WTC11 (cell line): ENCODE measurements at regions not wholly inside any gene's neighbourhood (a gene's known extent, or its start where the extent isn't known, plus 50 kb on each side); places are given as distances from the start of the nearest gene placed in this dataset.

Experiments used
- ATAC-seq: fragments of 200-7000 bp; cut with Tn5 transposase; 2 replicates; pipeline ENCODE4 v1.10.0; 2021; ENCODE audit warnings: mild to moderate bottlenecking, moderate library complexity
- CTCF ChIA-PET: fragments of 300-600 bp; sonication (Branson Sonifier 250); formaldehyde crosslinking; loops from one replicate; lab custom pipeline; 2021; ENCODE audit warnings: antibody characterized with exemption; lab: Charles Lee
- POLR2A ChIA-PET: fragments of 350-600 bp; sonication (Branson Sonifier 250); formaldehyde crosslinking; loops from one replicate; lab custom pipeline; 2021; ENCODE audit warnings: antibody characterized with exemption; lab: Charles Lee
- DNase-seq: peaks from one replicate; pipeline ENCODE4 v3.0.0; 2021; ENCODE audit warnings: low spot score
- H3K27ac Mint-ChIP-seq: 2 replicates; pipeline ENCODE4 v1.8.0; 2021; ENCODE audit warnings: mixed read lengths
- H3K27me3 Mint-ChIP-seq: 2 replicates; pipeline ENCODE4 v1.8.0; 2021; ENCODE audit warnings: low read depth, mild to moderate bottlenecking, moderate library complexity, mixed read lengths
- H3K36me3 Mint-ChIP-seq: 2 replicates; pipeline ENCODE4 v1.8.0; 2021; ENCODE audit warnings: mixed read lengths
- H3K4me1 Mint-ChIP-seq: 2 replicates; pipeline ENCODE4 v1.8.0; 2022; ENCODE audit warnings: mixed read lengths
- H3K4me3 Mint-ChIP-seq: 2 replicates; pipeline ENCODE4 v1.8.0; 2021; ENCODE audit warnings: mild to moderate bottlenecking, moderate library complexity, mixed read lengths
- H3K9me3 Mint-ChIP-seq: 2 replicates; pipeline ENCODE4 v1.8.0; 2021; ENCODE audit warnings: mixed read lengths
- ESRRA ChIP-seq: sonication (generic); formaldehyde crosslinking; IDR thresholded peaks from 2 replicates; pipeline ENCODE4 v1.8.1; 2022; ENCODE audit warnings: mild to moderate bottlenecking, missing genetic modification reagents, borderline replicate concordance
- FOXK1 ChIP-seq: sonication (generic); formaldehyde crosslinking; IDR thresholded peaks from 2 replicates; pipeline ENCODE4 v1.8.0; 2022; ENCODE audit warnings: mild to moderate bottlenecking, moderate library complexity, missing genetic modification reagents
- FOXP1 ChIP-seq: sonication (generic); formaldehyde crosslinking; IDR thresholded peaks from 2 replicates; pipeline ENCODE4 v1.8.0; 2022; ENCODE audit warnings: missing genetic modification reagents, mild to moderate bottlenecking, moderate library complexity, borderline replicate concordance
- GABPB1 ChIP-seq: sonication (generic); formaldehyde crosslinking; IDR thresholded peaks from 2 replicates; pipeline ENCODE4 v1.8.1; 2023; ENCODE audit warnings: mild to moderate bottlenecking, missing genetic modification reagents
- HMGA2 ChIP-seq: fragments of 250-450 bp; sonication (Bioruptor Pico); IDR thresholded peaks from 2 replicates; pipeline ENCODE4 v1.4.0; 2021; ENCODE audit warnings: mild to moderate bottlenecking, moderate library complexity
- IRF2 ChIP-seq: sonication (generic); formaldehyde crosslinking; IDR thresholded peaks from 2 replicates; pipeline ENCODE4 v1.8.0; 2022; ENCODE audit warnings: low read depth, missing genetic modification reagents, borderline replicate concordance
- NR3C1 ChIP-seq: sonication (generic); formaldehyde crosslinking; conservative IDR thresholded peaks from 2 replicates; pipeline ENCODE4 v1.8.1; 2023; ENCODE audit warnings: low read depth, mild to moderate bottlenecking, missing genetic modification reagents
- PRRX2 ChIP-seq: fragments of 250-450 bp; sonication (Bioruptor Pico); IDR thresholded peaks from 2 replicates; pipeline ENCODE4 v1.8.0; 2021; ENCODE audit warnings: mild to moderate bottlenecking
- SOX15 ChIP-seq: fragments of 250-450 bp; sonication (Bioruptor Pico); IDR thresholded peaks from 2 replicates; pipeline ENCODE4 v1.9.0; 2021; ENCODE audit warnings: mild to moderate bottlenecking
- TP53 ChIP-seq: sonication (generic); formaldehyde crosslinking; IDR thresholded peaks from 2 replicates; pipeline ENCODE4 v1.8.1; 2023; ENCODE audit warnings: mild to moderate bottlenecking, missing genetic modification reagents
- ZNF138 ChIP-seq: sonication (generic); formaldehyde crosslinking; conservative IDR thresholded peaks from 2 replicates; pipeline ENCODE4 v1.8.1; 2022; ENCODE audit warnings: mild to moderate bottlenecking, moderate library complexity, missing genetic modification reagents
- ZNF232 ChIP-seq: sonication (generic); formaldehyde crosslinking; IDR thresholded peaks from 2 replicates; pipeline ENCODE4 v1.8.0; 2022; ENCODE audit warnings: mild to moderate bottlenecking, missing genetic modification reagents
- ZNF416 ChIP-seq: fragments of 250-450 bp; sonication (Bioruptor Pico); IDR thresholded peaks from 2 replicates; pipeline ENCODE4 v1.9.0; 2021; ENCODE audit warnings: mild to moderate bottlenecking, inconsistent platforms
- ZNF671 ChIP-seq: fragments of 250-450 bp; sonication (Bioruptor Pico); IDR thresholded peaks from 2 replicates; pipeline ENCODE4 v1.8.0; 2021; ENCODE audit warnings: mild to moderate bottlenecking
- TF ChIP-seq, protein P1 (sequence below): sonication (generic); formaldehyde crosslinking; IDR thresholded peaks from 2 replicates; pipeline ENCODE4 v1.8.1; 2022; ENCODE audit warnings: low read depth, missing genetic modification reagents, borderline replicate concordance
- TF ChIP-seq, protein P2 (sequence below): sonication (generic); formaldehyde crosslinking; IDR thresholded peaks from 2 replicates; pipeline ENCODE4 v1.8.0; 2022; ENCODE audit warnings: mild to moderate bottlenecking, missing genetic modification reagents
- TF ChIP-seq, protein P3 (sequence below): sonication (generic); formaldehyde crosslinking; IDR thresholded peaks from 2 replicates; pipeline ENCODE4 v1.8.1; 2022; ENCODE audit warnings: missing genetic modification reagents, borderline replicate concordance
- TF ChIP-seq, protein P4 (sequence below): sonication (generic); formaldehyde crosslinking; IDR thresholded peaks from 2 replicates; pipeline ENCODE4 v1.8.1; 2023; ENCODE audit warnings: mild to moderate bottlenecking, missing genetic modification reagents
- TF ChIP-seq, protein P5 (sequence below): sonication (generic); formaldehyde crosslinking; IDR thresholded peaks from 2 replicates; pipeline ENCODE4 v1.8.0; 2023; ENCODE audit warnings: mild to moderate bottlenecking, missing genetic modification reagents
- TF ChIP-seq, protein P6 (sequence below): sonication (generic); formaldehyde crosslinking; IDR thresholded peaks from 2 replicates; pipeline ENCODE4 v1.8.1; 2023; ENCODE audit warnings: mild to moderate bottlenecking, missing genetic modification reagents, borderline replicate concordance
- TF ChIP-seq, protein P7 (sequence below): sonication (generic); formaldehyde crosslinking; IDR thresholded peaks from 2 replicates; pipeline ENCODE4 v1.8.1; 2023; ENCODE audit warnings: mild to moderate bottlenecking, missing genetic modification reagents, moderate library complexity
- TF ChIP-seq, protein P8 (sequence below): fragments of 250-450 bp; sonication (Bioruptor Pico); conservative IDR thresholded peaks from 2 replicates; pipeline ENCODE4 v1.9.0; 2021; ENCODE audit warnings: mild to moderate bottlenecking

DNA sequence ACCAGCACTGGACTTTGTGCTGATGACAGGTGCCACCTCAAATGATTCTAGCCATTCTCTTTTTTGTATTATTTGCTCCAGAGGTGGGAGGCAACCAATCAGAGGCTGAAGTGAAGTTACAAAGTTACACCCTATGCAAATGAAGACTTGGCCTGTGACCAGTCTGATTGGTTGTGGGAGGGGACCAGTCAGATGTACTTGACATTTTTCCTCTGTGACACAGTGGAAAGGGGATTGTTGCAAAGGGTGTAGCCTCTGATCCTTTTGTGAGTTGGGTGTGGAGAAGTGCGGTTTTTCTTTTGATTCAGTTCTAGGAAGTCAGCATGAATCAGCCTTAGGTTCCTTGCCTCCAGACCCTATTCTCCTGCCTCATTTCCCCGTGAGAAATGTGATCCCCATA, 244.0 kb downstream of the ARL6IP6 start (continued):
- no peak for TF ChIP-seq NR3C1 (CRISPR knock-in tag)
- TF ChIP-seq, protein P1, sequence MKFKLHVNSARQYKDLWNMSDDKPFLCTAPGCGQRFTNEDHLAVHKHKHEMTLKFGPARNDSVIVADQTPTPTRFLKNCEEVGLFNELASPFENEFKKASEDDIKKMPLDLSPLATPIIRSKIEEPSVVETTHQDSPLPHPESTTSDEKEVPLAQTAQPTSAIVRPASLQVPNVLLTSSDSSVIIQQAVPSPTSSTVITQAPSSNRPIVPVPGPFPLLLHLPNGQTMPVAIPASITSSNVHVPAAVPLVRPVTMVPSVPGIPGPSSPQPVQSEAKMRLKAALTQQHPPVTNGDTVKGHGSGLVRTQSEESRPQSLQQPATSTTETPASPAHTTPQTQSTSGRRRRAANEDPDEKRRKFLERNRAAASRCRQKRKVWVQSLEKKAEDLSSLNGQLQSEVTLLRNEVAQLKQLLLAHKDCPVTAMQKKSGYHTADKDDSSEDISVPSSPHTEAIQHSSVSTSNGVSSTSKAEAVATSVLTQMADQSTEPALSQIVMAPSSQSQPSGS (CRISPR knock-in tag) = no peak
- TF ChIP-seq TP53 (CRISPR knock-in tag) = no peak
- no peak for TF ChIP-seq ZNF416
- TF ChIP-seq, all 79 proteins: peak for 0

DNA sequence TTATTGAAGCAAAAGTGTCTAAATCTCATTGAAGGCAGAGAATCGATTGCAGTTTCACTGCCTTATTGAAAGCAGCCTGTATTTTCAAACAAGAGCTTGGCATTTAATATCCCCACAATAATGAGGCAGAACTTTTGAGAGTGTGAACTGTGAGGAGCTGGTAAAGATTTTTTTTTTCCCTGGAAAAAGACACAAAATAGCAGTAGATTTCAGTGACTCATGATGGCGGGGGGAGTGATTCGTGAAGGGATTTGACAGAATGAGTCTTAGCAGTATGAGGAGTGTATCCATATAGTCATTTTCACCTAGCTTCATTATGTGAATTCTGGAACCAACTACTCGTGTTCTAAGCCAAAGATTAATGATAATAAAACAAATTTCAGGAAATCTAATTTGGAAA, 242.9 kb downstream of the ARL6IP6 start:
- no peak overlapping the region for H3K27ac Mint-ChIP-seq
- H3K4me3 Mint-ChIP-seq = no peak overlapping the region
- H3K9me3 Mint-ChIP-seq = peaks cover 9% of the 10 kb centered on the region
- no peaks in the 10 kb centered on the region for H3K4me1 Mint-ChIP-seq
- no peak for TF ChIP-seq HMGA2
- TF ChIP-seq TP53 (CRISPR knock-in tag) = no peak
- TF ChIP-seq, protein P2, sequence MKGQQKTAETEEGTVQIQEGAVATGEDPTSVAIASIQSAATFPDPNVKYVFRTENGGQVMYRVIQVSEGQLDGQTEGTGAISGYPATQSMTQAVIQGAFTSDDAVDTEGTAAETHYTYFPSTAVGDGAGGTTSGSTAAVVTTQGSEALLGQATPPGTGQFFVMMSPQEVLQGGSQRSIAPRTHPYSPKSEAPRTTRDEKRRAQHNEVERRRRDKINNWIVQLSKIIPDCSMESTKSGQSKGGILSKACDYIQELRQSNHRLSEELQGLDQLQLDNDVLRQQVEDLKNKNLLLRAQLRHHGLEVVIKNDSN (CRISPR knock-in tag) = no peak
- TF ChIP-seq SOX15 (CRISPR knock-in tag) = no peak
- no peak for TF ChIP-seq GABPB1 (CRISPR knock-in tag)
- TF ChIP-seq ZNF232 (CRISPR knock-in tag) = no peak
- TF ChIP-seq, protein P3, sequence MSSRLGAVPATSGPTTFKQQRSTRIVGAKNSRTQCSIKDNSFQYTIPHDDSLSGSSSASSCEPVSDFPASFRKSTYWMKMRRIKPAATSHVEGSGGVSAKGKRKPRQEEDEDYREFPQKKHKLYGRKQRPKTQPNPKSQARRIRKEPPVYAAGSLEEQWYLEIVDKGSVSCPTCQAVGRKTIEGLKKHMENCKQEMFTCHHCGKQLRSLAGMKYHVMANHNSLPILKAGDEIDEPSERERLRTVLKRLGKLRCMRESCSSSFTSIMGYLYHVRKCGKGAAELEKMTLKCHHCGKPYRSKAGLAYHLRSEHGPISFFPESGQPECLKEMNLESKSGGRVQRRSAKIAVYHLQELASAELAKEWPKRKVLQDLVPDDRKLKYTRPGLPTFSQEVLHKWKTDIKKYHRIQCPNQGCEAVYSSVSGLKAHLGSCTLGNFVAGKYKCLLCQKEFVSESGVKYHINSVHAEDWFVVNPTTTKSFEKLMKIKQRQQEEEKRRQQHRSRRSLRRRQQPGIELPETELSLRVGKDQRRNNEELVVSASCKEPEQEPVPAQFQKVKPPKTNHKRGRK (CRISPR knock-in tag) = no peak
- TF ChIP-seq, protein P4, sequence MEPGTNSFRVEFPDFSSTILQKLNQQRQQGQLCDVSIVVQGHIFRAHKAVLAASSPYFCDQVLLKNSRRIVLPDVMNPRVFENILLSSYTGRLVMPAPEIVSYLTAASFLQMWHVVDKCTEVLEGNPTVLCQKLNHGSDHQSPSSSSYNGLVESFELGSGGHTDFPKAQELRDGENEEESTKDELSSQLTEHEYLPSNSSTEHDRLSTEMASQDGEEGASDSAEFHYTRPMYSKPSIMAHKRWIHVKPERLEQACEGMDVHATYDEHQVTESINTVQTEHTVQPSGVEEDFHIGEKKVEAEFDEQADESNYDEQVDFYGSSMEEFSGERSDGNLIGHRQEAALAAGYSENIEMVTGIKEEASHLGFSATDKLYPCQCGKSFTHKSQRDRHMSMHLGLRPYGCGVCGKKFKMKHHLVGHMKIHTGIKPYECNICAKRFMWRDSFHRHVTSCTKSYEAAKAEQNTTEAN (CRISPR knock-in tag) = no peak
- no peak for TF ChIP-seq IRF2 (CRISPR knock-in tag)
- no peak for TF ChIP-seq ZNF671 (CRISPR knock-in tag)
- no peak for TF ChIP-seq ZNF138 (CRISPR knock-in tag)
- TF ChIP-seq PRRX2 = no peak
- TF ChIP-seq, protein P5, sequence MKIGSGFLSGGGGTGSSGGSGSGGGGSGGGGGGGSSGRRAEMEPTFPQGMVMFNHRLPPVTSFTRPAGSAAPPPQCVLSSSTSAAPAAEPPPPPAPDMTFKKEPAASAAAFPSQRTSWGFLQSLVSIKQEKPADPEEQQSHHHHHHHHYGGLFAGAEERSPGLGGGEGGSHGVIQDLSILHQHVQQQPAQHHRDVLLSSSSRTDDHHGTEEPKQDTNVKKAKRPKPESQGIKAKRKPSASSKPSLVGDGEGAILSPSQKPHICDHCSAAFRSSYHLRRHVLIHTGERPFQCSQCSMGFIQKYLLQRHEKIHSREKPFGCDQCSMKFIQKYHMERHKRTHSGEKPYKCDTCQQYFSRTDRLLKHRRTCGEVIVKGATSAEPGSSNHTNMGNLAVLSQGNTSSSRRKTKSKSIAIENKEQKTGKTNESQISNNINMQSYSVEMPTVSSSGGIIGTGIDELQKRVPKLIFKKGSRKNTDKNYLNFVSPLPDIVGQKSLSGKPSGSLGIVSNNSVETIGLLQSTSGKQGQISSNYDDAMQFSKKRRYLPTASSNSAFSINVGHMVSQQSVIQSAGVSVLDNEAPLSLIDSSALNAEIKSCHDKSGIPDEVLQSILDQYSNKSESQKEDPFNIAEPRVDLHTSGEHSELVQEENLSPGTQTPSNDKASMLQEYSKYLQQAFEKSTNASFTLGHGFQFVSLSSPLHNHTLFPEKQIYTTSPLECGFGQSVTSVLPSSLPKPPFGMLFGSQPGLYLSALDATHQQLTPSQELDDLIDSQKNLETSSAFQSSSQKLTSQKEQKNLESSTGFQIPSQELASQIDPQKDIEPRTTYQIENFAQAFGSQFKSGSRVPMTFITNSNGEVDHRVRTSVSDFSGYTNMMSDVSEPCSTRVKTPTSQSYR (CRISPR knock-in tag) = no peak
- TF ChIP-seq, protein P6, sequence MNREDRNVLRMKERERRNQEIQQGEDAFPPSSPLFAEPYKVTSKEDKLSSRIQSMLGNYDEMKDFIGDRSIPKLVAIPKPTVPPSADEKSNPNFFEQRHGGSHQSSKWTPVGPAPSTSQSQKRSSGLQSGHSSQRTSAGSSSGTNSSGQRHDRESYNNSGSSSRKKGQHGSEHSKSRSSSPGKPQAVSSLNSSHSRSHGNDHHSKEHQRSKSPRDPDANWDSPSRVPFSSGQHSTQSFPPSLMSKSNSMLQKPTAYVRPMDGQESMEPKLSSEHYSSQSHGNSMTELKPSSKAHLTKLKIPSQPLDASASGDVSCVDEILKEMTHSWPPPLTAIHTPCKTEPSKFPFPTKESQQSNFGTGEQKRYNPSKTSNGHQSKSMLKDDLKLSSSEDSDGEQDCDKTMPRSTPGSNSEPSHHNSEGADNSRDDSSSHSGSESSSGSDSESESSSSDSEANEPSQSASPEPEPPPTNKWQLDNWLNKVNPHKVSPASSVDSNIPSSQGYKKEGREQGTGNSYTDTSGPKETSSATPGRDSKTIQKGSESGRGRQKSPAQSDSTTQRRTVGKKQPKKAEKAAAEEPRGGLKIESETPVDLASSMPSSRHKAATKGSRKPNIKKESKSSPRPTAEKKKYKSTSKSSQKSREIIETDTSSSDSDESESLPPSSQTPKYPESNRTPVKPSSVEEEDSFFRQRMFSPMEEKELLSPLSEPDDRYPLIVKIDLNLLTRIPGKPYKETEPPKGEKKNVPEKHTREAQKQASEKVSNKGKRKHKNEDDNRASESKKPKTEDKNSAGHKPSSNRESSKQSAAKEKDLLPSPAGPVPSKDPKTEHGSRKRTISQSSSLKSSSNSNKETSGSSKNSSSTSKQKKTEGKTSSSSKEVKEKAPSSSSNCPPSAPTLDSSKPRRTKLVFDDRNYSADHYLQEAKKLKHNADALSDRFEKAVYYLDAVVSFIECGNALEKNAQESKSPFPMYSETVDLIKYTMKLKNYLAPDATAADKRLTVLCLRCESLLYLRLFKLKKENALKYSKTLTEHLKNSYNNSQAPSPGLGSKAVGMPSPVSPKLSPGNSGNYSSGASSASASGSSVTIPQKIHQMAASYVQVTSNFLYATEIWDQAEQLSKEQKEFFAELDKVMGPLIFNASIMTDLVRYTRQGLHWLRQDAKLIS (CRISPR knock-in tag) = no peak
- TF ChIP-seq FOXK1 (CRISPR knock-in tag) = no peak
- TF ChIP-seq, protein P7, sequence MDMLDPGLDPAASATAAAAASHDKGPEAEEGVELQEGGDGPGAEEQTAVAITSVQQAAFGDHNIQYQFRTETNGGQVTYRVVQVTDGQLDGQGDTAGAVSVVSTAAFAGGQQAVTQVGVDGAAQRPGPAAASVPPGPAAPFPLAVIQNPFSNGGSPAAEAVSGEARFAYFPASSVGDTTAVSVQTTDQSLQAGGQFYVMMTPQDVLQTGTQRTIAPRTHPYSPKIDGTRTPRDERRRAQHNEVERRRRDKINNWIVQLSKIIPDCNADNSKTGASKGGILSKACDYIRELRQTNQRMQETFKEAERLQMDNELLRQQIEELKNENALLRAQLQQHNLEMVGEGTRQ (CRISPR knock-in tag) = no peak
- TF ChIP-seq FOXP1 = no peak
- no peak for TF ChIP-seq ESRRA
- TF ChIP-seq, protein P8, sequence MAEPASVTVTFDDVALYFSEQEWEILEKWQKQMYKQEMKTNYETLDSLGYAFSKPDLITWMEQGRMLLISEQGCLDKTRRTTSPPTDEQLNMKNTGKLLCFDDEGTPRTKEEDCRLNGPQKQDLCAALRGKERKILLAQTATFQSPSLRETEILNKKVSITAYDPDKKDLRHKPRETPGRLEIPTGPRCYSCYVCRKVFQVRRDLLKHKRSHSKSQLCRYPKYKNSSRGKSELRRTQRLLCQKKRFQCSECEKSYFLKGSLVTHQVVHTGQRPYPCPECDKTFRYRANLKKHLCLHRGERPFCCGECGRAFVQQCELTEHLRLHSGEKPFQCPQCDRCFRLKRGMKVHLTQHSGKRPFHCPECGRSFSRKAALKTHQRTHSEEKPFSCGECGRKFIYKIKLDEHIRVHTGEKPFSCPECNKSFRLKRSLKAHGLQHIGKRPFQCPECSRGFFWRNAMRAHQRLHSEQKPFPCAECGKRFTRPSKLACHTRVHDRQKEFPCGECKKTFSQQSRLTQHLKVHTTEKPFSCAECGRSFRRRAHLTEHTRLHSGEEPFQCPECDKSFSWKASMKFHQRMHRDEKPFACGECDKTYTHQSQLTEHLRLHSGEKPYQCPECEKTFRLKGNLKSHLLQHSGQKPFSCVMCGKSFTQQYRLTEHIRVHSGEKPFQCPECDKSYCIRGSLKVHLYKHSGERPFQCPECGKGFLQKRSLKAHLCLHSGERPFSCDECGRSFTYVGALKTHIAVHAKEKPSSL (CRISPR knock-in tag) = no peak
- DNase-seq = no peak
- ChIA-PET POLR2A (no interaction called here), CTCF (no interaction called here)
- H3K27me3 Mint-ChIP-seq = no peaks in the 10 kb centered on the region
- ATAC-seq = no peak
- no peaks in the 10 kb centered on the region for H3K36me3 Mint-ChIP-seq
